Body of pancreas (tissue), 4 donors: ENCODE measurements at regions not wholly inside any gene's neighbourhood (a gene's known extent, or its start where the extent isn't known, plus 50 kb on each side); places are given as distances from the start of the nearest gene placed in this dataset.

Source experiments
- CTCF ChIP-seq, 7 experiments: fragments of 450-650 bp in 4 of 7; fragments of 200-600 bp in 3 of 7; sonication (generic) in 3 of 7; IDR thresholded peaks; one replicate each; pipeline ENCODE4 v1.5.1; 2016 to 2019; ENCODE audit warnings: antibody characterized with exemption in 7 of 7
- POLR2A ChIP-seq, 3 donors: fragments of 450-650 bp; IDR thresholded peaks; one replicate each; pipeline ENCODE4 v1.6.1; 2016; ENCODE audit warnings: antibody characterized with exemption in 3 of 3, mild to moderate bottlenecking in 2 of 3

DNA sequence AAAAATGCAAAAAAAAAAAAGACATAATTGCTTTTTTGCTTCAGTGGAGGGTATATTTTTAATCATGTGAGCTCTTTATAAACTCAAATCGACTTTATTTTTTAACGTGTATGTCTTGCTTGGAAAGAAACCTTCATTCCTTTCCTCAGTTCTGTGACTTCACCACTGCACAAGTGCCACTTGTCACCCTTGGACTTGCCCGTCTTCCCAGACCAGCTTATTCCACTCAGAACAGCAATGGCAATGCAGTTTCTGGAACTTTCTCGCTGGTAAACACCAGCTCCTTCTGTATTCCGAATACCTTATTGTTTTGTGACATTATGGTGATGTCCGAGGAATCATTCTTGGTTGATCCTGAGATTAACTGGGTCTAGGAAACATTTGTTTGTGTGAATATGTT, 440.5 kb upstream of the ADAMTS16 start:
- TF ChIP-seq POLR2A (IDR thresholded peaks at IDR 0.05) = no peak
- TF ChIP-seq CTCF (IDR thresholded peaks at IDR 0.05) = no peak
